ENCODE measurements at regions not wholly inside any gene's neighbourhood (a gene's known extent, or its start where the extent isn't known, plus 50 kb on each side); places are given as distances from the start of the nearest gene placed in this dataset.

DNA sequence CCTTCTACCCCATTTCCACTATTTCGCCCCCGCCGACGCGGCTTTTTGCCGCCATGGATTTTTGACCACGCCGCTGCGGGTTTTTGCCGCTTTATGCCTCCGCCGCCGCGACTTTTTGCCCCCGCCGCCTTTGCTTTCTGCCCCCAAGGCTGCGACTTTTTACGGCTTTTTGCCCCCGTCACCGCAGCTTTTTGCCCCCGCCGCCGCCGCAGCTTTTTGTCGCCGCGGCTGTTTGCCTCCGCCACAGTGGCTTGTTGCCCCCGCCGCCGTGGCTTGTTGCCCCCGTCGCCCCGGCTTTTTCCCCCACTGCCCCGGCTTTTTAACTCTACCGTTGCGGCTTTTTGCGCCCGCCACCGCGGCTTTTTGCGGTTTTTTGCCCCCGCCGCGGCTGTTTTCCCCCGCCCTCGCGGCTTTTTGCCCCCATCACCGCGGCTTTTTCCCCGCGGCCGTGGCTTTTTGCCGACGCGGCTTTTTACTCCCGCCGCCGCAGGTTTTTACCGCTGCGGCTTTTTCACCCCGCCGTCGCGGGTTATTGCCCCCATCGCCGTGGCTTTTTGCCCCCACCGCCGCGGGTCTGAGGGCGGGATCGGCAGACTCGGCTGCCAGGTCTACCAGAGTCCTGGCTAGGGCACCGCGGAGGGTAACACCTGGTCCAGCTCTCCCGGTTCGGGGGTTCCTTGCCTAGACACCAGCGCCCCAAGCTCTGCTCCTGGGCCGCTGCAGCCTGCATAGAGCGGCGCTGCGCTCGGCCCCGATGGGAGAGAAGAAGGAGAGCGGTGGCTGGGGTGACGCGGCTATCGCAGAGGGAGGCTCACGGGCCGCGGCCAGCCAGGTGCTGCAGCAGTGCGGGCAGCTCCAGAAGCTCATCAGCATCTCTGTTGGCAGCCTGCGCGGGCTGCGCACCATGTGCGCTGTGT lies 562.7 kb upstream of the WSB1 start:
- TF ChIP-seq, protein P1, sequence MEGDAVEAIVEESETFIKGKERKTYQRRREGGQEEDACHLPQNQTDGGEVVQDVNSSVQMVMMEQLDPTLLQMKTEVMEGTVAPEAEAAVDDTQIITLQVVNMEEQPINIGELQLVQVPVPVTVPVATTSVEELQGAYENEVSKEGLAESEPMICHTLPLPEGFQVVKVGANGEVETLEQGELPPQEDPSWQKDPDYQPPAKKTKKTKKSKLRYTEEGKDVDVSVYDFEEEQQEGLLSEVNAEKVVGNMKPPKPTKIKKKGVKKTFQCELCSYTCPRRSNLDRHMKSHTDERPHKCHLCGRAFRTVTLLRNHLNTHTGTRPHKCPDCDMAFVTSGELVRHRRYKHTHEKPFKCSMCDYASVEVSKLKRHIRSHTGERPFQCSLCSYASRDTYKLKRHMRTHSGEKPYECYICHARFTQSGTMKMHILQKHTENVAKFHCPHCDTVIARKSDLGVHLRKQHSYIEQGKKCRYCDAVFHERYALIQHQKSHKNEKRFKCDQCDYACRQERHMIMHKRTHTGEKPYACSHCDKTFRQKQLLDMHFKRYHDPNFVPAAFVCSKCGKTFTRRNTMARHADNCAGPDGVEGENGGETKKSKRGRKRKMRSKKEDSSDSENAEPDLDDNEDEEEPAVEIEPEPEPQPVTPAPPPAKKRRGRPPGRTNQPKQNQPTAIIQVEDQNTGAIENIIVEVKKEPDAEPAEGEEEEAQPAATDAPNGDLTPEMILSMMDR (conservative IDR thresholded peaks at IDR 0.05; ENCODE audit: low read depth, low read length): no peak
- TF ChIP-seq EZH2 (IDR thresholded peaks at IDR 0.05; ENCODE audit: borderline replicate concordance, low read depth, low read length, poor library complexity, severe bottlenecking): no peak
